ENCODE measurements at regions not wholly inside any gene's neighbourhood (a gene's known extent, or its start where the extent isn't known, plus 50 kb on each side); places are given as distances from the start of the nearest gene placed in this dataset.
"Not testable (repeated sequence)": the region's sequence is repeated elsewhere in the genome, so short reads cannot be mapped to it uniquely, and the experiment has no call there.

DNA sequence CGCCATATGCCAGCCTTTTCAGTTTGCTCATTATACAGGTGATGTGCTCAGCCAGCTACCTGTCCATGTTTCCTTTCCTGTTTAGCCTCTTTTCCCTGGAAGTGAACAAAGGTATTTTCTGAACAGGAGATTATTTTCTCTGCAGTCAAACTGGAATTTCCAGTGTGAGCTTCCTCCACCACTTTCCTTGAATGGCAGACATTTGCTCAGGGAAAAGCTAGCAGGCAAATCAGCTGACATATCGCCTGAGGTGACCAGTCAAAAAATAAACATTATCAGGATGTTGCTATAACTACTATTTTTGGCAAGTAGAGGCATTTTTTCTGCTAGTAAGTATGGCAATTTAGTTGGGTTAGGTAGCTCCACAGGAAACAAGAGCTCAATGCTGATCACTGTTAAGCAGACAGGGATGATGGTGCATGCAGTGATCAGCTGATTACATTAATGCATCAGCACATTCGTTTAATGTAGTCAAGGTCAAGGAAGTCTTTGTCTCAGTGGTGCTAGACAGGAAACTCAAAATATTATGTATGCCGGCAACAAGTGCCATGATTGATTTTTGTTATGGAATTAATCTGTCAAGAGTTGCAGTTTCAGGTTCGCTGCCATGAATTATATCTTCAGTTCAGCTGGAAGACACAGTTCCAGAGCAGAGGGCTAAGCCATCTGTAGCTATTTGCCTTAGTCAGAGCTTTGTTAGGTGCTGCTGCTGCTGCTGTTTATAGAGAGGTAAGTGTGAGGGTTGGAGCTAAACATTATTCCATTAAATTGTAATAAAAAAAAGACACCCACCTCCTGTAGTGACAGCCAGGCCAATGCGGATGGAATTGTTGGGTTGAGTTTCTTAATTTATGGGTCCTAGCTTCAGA, 179.7 kb upstream of the ST6GALNAC5 start:
- no peak for DNase-seq (ENCODE audit: low read depth)

- peak; percentile 6 for DNase-seq (ENCODE audit: low read depth)
These were observed 176.5 kb upstream of the ST6GALNAC5 start for GRCh38 chr1:76690766-76691165.

GRCh38 chr1:76695535-76695934, 171.7 kb upstream of the ST6GALNAC5 start:
- no peak for DNase-seq (ENCODE audit: low read depth)

- no peak for DNase-seq (ENCODE audit: low read depth)
These were observed 169.9 kb upstream of the ST6GALNAC5 start for GRCh38 chr1:76697361-76697760.

DNA sequence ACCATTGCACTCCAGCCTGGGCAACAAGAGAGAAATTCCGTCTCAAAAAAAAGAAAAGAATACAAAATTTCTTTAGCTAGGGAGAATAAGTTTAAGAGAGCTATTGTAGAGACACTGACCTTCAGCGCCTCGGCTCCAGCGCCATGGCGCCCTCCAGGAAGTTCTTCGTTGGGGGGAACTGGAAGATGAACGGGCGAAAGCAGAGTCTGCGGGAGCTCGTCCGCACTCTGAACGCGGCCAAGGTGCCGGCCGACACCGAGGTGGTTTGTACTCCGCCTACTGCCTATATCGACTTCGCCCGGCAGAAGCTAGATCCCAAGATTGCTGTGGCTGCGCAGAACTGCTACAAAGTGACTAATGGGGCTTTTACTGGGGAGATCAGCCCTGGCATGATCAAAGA, 167.6 kb upstream of the ST6GALNAC5 start:
- not testable (repeated sequence) for DNase-seq (ENCODE audit: low read depth)

GRCh38 chr1:76700200-76700599, 167.1 kb upstream of the ST6GALNAC5 start:
- DNase-seq (ENCODE audit: low read depth): not testable (repeated sequence)

GRCh38 chr1:76705560-76705959, 161.7 kb upstream of the ST6GALNAC5 start:
- no peak for DNase-seq (ENCODE audit: low read depth)

DNA sequence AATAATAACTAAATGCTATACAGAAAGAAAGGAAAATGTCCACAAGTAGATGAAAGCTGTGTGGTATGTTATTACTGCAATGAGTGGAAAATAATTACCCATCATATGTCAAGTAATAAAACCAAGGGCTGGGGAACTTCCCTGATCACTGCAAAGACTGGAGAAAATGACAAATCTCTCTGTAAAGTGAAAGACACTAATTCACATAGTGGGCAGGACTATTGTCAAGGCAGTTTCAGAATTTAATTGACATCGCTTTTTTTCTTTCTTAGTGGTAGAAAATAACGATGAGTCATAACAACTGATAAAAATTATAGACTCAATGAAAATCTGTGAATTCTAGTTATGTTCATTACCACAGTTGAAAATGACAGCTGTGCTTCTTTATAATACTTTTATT, 153.7 kb upstream of the ST6GALNAC5 start:
- no peak for DNase-seq (ENCODE audit: low read depth)

- no peak for DNase-seq (ENCODE audit: low read depth)
These were observed 151.8 kb upstream of the ST6GALNAC5 start for GRCh38 chr1:76715474-76715873.

DNA sequence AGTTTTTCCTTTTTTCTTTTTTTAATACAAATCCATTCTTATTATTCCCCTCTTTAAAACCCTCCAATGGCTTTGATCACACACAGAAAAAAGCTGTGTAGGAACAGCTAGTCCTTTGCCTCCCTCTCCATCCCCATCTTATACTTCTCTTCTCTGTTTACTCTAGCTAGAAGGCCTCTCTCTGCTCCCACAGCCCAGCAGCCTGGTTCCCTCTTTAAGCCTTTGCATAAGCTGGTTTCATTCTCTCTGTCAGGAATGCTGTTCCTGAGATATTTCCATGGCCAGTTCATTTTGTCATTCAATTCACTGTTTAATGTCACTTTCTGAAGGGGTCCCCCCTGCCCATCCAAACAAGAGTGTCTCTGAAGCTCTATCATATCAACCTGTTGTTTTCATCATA, 143.3 kb upstream of the ST6GALNAC5 start:
- no peak for DNase-seq (ENCODE audit: low read depth)

GRCh38 chr1:76724816-76725215, 142.5 kb upstream of the ST6GALNAC5 start:
- DNase-seq (ENCODE audit: low read depth): no peak

DNA sequence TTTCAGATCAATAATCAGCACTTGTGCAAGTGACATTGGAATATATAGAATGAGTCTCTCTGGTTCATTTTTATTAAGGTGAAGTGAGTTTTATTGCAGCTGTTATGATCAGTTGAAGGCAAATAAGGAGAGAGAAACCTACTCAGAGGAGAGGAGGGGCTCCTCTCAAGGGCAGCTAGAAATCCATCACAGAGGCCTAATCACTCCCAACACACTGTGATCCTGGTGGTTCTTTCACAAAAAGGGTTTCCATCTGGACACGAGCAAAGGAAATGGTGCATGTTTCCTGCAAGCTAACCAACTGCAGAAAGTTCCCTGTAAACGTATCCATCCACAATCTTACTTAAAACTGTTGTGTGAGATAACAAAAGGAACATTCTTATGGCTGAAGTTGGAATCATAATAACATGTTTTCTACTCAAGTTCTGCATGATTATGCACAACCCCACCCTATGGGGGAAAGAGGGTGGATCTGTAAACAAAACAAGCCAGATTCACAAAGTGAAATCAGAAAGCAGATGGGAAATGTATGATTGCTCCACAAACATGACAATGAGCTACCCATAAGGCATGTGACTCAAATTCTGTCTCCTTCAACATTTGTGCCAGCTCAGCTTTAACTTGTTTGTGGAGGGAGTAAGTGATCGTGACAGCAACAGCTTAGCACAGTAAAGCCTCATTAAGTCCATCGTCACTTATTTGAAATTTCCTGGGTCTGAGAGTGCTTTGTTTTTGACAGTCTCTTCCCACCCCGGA, 141.2 kb upstream of the ST6GALNAC5 start:
- DNase-seq (ENCODE audit: low read depth): no peak

GRCh38 chr1:76727520-76727919, 139.8 kb upstream of the ST6GALNAC5 start:
- no peak for DNase-seq (ENCODE audit: low read depth)

DNA sequence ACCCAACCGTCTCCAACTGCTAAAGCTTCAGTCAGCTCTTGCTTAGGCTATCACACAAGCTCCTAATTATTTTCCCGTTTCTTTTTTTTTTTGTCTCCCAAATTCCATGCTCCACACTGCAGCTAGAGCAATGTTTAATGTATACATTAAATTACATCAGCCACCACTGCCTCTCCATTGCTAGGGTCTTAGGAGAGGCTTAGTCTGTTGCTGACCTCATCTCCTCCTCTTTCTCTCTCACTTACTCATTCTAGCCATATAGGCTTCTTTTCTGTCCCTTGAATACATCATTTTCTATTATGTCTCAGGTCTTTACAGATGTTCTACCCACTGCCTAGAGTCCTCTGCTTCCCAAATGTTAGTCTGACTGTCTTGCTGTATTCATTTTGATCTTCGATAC, 138.1 kb upstream of the ST6GALNAC5 start:
- DNase-seq (ENCODE audit: low read depth): no peak

- DNase-seq (ENCODE audit: low read depth): no peak
These were observed 137.3 kb upstream of the ST6GALNAC5 start for GRCh38 chr1:76730027-76730426.

DNA sequence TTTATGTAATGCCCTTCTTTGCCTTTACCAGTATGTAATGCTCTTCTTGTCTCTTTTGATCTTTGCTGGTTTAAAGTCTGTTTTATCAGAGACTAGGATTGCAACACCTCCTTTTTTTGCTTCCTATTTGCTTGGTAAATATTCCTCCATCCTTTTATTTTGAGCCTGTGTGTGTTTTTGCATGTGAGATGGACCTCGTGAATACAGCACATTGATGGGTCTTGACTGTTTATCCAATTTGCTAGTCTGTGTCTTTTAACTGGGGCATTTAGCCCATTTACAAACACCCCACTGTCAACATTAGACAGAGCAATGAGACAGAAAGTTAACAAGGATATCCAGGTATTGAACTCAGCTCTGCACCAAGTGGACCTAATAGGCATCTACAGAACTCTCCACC, 128.9 kb upstream of the ST6GALNAC5 start:
- DNase-seq (ENCODE audit: low read depth): not testable (repeated sequence)

- DNase-seq (ENCODE audit: low read depth): not testable (repeated sequence)
These were observed 126.3 kb upstream of the ST6GALNAC5 start for GRCh38 chr1:76740956-76741355.

- no peak for DNase-seq (ENCODE audit: low read depth)
These were observed 122.3 kb upstream of the ST6GALNAC5 start for GRCh38 chr1:76744989-76745388.

- peak; percentile 4 for DNase-seq (ENCODE audit: low read depth)
These were observed 121.1 kb upstream of the ST6GALNAC5 start for GRCh38 chr1:76746206-76746605.

DNA sequence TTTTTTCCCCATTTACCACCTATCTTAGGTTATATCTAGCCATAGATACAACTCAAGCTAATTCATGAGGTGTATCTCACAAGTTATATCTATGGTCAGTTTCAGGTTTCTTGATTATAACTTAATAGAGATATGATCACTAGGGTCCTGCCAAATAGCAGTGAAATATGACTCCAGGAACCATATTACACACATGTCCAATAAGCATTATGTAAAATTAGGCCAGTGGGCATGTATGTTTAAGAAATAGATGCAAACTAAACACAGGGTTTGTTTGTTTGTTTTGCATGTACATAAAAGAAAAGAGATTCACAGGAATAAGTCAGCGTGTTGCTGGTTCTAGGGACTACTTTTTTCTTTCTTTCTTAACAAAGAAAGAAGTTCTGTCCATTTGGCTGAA, 112.5 kb upstream of the ST6GALNAC5 start:
- no peak for DNase-seq (ENCODE audit: low read depth)

DNA sequence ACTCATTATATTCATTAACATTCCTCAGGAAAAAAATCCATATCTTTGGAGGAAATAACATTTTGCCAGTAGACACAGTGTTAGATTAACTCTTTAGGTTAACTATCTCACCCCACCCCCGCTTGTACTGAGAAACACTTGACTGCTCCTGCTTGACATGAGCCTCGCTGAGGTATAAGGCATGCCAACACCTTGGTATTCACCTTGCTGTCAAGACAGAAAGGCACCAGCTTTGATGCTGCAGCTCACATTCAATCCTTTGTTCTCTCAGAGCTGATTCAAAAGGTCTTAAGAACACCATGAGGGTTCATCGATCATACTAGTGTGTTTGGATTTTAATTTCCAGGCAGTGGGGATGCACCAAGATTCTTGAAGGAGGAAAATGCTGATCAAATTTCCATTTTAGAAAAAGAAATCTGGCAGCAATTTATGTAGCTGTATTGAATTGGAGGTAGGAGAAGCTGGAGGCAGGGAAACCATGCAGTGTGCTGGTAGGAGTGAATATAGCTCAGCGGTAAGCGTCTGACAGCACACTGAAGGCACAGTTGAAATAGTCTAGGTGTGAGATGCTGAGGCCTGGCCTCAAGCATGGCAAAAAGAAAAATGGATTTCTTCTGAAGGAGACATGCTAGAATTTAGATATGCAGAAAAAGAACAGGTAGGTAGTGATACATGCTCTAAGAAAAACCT, 108.0 kb upstream of the ST6GALNAC5 start:
- no peak for DNase-seq (ENCODE audit: low read depth)

- peak; percentile 35 for DNase-seq (ENCODE audit: low read depth)
These were observed 107.3 kb upstream of the ST6GALNAC5 start for GRCh38 chr1:76759950-76760349.

Data from M059J (cell line).